Loucy (cell line): ENCODE measurements at regions not wholly inside any gene's neighbourhood (a gene's known extent, or its start where the extent isn't known, plus 50 kb on each side); places are given as distances from the start of the nearest gene placed in this dataset.

ENCODE experiments used
- H2AFZ ChIP-seq: fragments of 200-600 bp; sonication (generic); 2 replicates; pipeline ENCODE4 v1.6.0; 2016; ENCODE audit warnings: antibody characterized with exemption, mild to moderate bottlenecking, low read length, moderate library complexity
- H3F3A ChIP-seq: fragments of 200-600 bp; 2 replicates; pipeline ENCODE4 v1.6.0; 2016; ENCODE audit warnings: antibody characterized with exemption, low read depth, mild to moderate bottlenecking
- H3K27me3 ChIP-seq: fragments of 200-600 bp; sonication (generic); 2 replicates; pipeline ENCODE4 v1.6.1; 2014; ENCODE audit warnings: low read length, mild to moderate bottlenecking; ENCODE audit not compliant: insufficient read depth, poor library complexity, severe bottlenecking
- H3K36me3 ChIP-seq: fragments of 200-600 bp; sonication (generic); 2 replicates; pipeline ENCODE4 v1.6.1; 2016; ENCODE audit warnings: low read length; ENCODE audit not compliant: insufficient read depth
- H3K4me1 ChIP-seq: fragments of 200-600 bp; sonication (generic); 2 replicates; pipeline ENCODE4 v1.5.1; 2014; ENCODE audit warnings: low read length, mild to moderate bottlenecking; ENCODE audit not compliant: insufficient read depth, poor library complexity, severe bottlenecking
- H3K4me2 ChIP-seq: fragments of 200-600 bp; sonication (generic); 2 replicates; pipeline ENCODE4 v1.6.0; 2014; ENCODE audit warnings: antibody characterized with exemption, low read length, low read depth, mild to moderate bottlenecking; ENCODE audit not compliant: poor library complexity, severe bottlenecking
- H3K4me3 ChIP-seq: fragments of 200-600 bp; sonication (generic); 2 replicates; pipeline ENCODE4 v1.5.1; 2014; ENCODE audit warnings: low read length, mild to moderate bottlenecking, mixed read lengths; ENCODE audit not compliant: poor library complexity, severe bottlenecking
- H3K79me2 ChIP-seq: fragments of 200-600 bp; sonication (generic); 2 replicates; pipeline ENCODE4 v1.6.1; 2014; ENCODE audit warnings: low read length; ENCODE audit not compliant: insufficient read depth
- H3K9ac ChIP-seq: fragments of 200-600 bp; sonication (generic); 2 replicates; pipeline ENCODE4 v1.6.0; 2014; ENCODE audit warnings: mild to moderate bottlenecking, low read depth, low read length, moderate library complexity; ENCODE audit not compliant: poor library complexity, severe bottlenecking
- H3K9me2 ChIP-seq: fragments of 200-600 bp; sonication (generic); replicated peaks from 2 replicates; pipeline ENCODE4 v1.6.1; 2016; ENCODE audit warnings: low read depth, low read length, mixed read lengths
- H3K9me3 ChIP-seq: fragments of 200-600 bp; sonication (generic); 2 replicates; pipeline ENCODE4 v1.6.1; 2014; ENCODE audit warnings: mild to moderate bottlenecking, antibody characterized with exemption, low read length, low read depth; ENCODE audit not compliant: insufficient read depth
- H4K20me1 ChIP-seq: fragments of 200-600 bp; sonication (generic); 2 replicates; pipeline ENCODE4 v1.6.0; 2014; ENCODE audit warnings: antibody characterized with exemption, low read length, mild to moderate bottlenecking; ENCODE audit not compliant: insufficient read depth, poor library complexity, severe bottlenecking
- CTCF ChIP-seq: fragments of 200-600 bp; sonication (generic); conservative IDR thresholded peaks from 2 replicates; pipeline ENCODE4 v1.5.1; 2014; ENCODE audit warnings: mild to moderate bottlenecking, antibody characterized with exemption, low read length
- EZH2phosphoT487 ChIP-seq: fragments of 200-600 bp; IDR thresholded peaks from 2 replicates; pipeline ENCODE4 v1.6.1; 2018; ENCODE audit warnings: antibody characterized with exemption, mild to moderate bottlenecking, moderate library complexity, borderline replicate concordance

GRCh38 chr5:96072791-96073165 lies 111.1 kb upstream of the ELL2 start:
- Histone ChIP-seq H2AFZ (no peak overlapping the region), H3K4me3 (no peak overlapping the region), H4K20me1 (no peaks in the 10 kb centered on the region), H3K79me2 (no peaks in the 10 kb centered on the region), H3K4me2 (no peak overlapping the region), H3K9ac (no peak overlapping the region), H3K36me3 (no peaks in the 10 kb centered on the region), H3K9me2 (no peaks in the 10 kb centered on the region), H3K4me1 (peaks cover 29% of the 10 kb centered on the region), H3K9me3 (no peaks in the 10 kb centered on the region), H3F3A (no peaks in the 10 kb centered on the region), H3K27me3 (no peaks in the 10 kb centered on the region)
- TF ChIP-seq CTCF (no peak), EZH2phosphoT487 (no peak)

GRCh38 chr5:96072138-96072790 lies 110.6 kb upstream of the ELL2 start:
- Histone ChIP-seq H3K9ac (no peak overlapping the region), H3K9me3 (no peaks in the 10 kb centered on the region)

GRCh38 chr5:96070622-96071225 lies 109.1 kb upstream of the ELL2 start:
- Histone ChIP-seq H3K4me2 (no peak overlapping the region), H3F3A (no peaks in the 10 kb centered on the region), H3K27me3 (no peaks in the 10 kb centered on the region), H3K79me2 (no peaks in the 10 kb centered on the region), H3K4me3 (no peak overlapping the region), H3K4me1 (peaks cover 48% of the 10 kb centered on the region), H3K9ac (no peak overlapping the region), H2AFZ (no peak overlapping the region), H3K9me3 (no peaks in the 10 kb centered on the region), H3K9me2 (no peaks in the 10 kb centered on the region), H3K36me3 (no peaks in the 10 kb centered on the region), H4K20me1 (no peaks in the 10 kb centered on the region)
- no peak for TF ChIP-seq CTCF
- TF ChIP-seq EZH2phosphoT487: no peak

More at GRCh38 chr5:96072138-96072790, 110.6 kb upstream of the ELL2 start:
- no peak overlapping the region for H3K4me3 ChIP-seq
- H3K4me2 ChIP-seq: no peak overlapping the region
- TF ChIP-seq EZH2phosphoT487: no peak
- no peaks in the 10 kb centered on the region for H3F3A ChIP-seq
- H3K27me3 ChIP-seq: no peaks in the 10 kb centered on the region
- H3K36me3 ChIP-seq: no peaks in the 10 kb centered on the region
- H4K20me1 ChIP-seq: no peaks in the 10 kb centered on the region
- no peaks in the 10 kb centered on the region for H3K79me2 ChIP-seq
- H3K9me2 ChIP-seq: no peaks in the 10 kb centered on the region
- H3K4me1 ChIP-seq: peaks cover 34% of the 10 kb centered on the region
- no peak overlapping the region for H2AFZ ChIP-seq
